22Rv1 (cell line): ENCODE measurements at regions not wholly inside any gene's neighbourhood (a gene's known extent, or its start where the extent isn't known, plus 50 kb on each side); places are given as distances from the start of the nearest gene placed in this dataset.
A peak's percentile ranks its signal among the peaks of the same experiment; 100 is the strongest.
"Not testable (repeated sequence)": the region's sequence is repeated elsewhere in the genome, so short reads cannot be mapped to it uniquely, and the experiment has no call there.

Source experiments
- H3K27ac ChIP-seq: fragments of 450-650 bp; 2 replicates; pipeline ENCODE4 v1.5.1; 2017
- CTCF ChIP-seq: fragments of 450-650 bp; IDR thresholded peaks from 2 replicates; pipeline ENCODE4 v1.5.1; 2017; ENCODE audit warnings: mild to moderate bottlenecking
- ZFX ChIP-seq: fragments of 450-650 bp; IDR thresholded peaks from 2 replicates; pipeline ENCODE4 v1.6.1; 2017; ENCODE audit warnings: antibody characterized with exemption, borderline replicate concordance

- H3K27ac ChIP-seq: no peak overlapping the region
- TF ChIP-seq ZFX (no peak), CTCF (no peak)
These were observed 90.3 kb upstream of the CD82 start for GRCh38 chr11:44475114-44475686.

DNA sequence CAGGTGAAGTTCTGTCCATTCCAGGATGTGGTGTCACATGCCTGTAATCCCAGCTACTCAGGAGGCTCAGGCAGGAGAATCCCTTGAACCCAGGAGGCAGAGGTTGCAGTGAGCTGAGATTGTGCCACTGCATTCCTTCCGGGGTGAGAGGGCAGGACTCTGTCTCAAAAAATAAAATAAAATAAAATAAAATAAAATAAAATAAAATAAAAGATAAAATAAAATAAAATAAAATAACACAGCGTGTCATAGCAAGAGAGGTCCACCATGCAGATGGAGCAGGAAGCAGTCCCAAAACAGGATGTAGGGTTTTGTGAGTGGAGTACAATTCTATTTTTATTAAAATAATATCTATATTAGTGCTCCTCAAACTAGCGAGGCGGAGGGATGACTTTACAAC lies 83.1 kb upstream of the CD82 start:
- not testable (repeated sequence) for H3K27ac ChIP-seq

DNA sequence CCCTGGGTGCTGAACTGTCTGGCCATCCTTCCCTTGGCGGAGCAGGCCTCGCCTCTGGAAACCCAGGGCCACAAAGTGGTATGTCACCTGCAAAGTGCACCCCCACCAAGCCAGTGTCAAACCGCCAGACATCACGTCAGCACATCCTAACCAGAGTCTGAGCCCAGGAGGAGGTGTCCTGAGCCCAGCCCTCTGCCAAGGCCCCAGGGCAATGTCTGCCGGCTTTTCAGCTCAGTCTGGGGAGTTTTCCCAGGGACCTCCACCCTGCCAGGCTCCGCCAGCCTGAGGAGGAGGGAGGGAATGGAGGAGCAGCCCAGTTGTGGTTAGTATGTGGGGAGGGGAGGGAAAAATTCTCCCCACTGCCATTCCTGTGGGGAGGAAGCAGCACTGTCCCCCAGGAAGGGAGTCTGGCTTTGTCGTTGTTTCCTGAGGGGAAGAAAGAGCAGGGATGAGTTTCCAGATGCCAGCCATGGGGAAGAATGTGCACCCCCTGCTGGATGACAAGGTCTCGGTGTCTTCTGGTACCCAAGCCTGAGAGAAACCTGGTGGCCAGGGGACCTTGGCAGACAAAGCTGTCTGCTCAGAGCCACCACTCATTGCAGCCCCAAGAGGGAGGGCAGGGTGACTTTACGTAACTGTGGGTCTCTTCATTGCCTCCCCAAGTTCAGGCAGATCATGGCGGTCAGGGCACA lies 81.4 kb upstream of the CD82 start:
- H3K27ac ChIP-seq: no peak overlapping the region
- peak; percentile 55 for TF ChIP-seq CTCF
- TF ChIP-seq ZFX: no peak

DNA sequence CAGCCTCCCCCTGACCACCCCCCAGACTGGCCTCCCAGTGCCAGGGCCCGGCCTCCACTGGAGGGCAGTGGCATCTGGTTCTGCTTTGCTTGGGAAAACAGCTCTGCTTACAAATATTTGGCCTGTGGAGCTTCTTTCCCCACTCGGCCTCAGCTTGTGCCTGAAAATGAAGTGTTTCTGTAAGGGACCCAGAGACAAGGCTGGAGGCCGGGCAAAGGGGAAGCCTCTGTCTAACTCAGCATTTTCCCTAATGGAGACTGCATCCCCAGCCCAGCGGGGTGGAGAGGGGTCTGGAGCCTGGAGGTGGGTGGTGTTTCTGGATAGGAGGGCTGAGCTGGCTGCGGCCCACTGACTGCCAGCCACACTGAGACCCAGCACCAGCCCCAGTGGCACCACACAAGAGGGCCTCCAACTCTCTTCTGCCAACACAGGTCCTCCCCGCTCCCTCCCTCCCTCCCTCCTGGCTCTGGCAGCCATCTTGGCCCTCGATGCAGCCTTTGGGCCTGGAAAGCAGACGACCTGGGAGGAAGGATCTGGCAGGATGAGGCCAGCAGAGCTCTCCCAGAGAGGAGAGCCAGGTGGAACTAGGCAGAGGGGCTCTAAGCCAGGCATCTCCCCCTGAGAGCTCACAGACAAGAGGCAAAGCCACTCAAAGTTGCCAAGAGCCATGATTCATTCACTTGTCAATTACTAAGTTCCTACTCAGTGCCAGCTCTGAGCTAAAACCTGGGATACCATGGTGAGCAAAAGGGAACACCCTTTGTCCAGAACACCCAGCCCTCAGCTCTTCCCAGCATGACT lies 77.1 kb upstream of the CD82 start:
- H3K27ac ChIP-seq: no peak overlapping the region
- TF ChIP-seq CTCF (no peak), ZFX (no peak)

- H3K27ac ChIP-seq: no peak overlapping the region
- TF ChIP-seq CTCF (no peak), ZFX (no peak)
These were observed 72.1 kb upstream of the CD82 start for GRCh38 chr11:44493383-44493782.

- TF ChIP-seq ZFX: no peak
These were observed 71.5 kb upstream of the CD82 start for GRCh38 chr11:44493930-44494329.

DNA sequence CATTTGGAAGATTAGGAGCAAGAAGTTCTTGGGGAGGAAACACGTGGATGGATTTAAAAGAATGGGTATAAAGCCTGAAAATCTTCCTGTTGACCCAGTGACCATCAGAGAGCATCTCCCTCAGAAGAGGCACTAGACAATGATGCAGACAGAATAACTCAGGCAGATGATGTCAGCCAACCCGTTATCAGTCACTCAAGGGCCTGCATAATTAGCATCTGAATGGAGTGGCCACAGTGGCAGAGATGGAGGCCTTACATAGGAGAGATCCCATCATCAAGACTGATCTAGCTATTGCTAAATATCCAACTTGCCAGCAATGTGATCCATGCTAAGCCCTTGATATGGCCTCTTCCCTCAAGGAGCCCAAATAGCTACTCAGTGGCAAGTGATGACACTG lies 70.7 kb upstream of the CD82 start:
- TF ChIP-seq CTCF: no peak
- TF ChIP-seq ZFX: no peak
- no peak overlapping the region for H3K27ac ChIP-seq

More at GRCh38 chr11:44493930-44494329, 71.5 kb upstream of the CD82 start:
- H3K27ac ChIP-seq: no peak overlapping the region

GRCh38 chr11:44496391-44496790 lies 69.1 kb upstream of the CD82 start:
- no peak overlapping the region for H3K27ac ChIP-seq
- TF ChIP-seq ZFX: no peak
- TF ChIP-seq CTCF: no peak
